HepG2 (cell line): ENCODE measurements at regions not wholly inside any gene's neighbourhood (a gene's known extent, or its start where the extent isn't known, plus 50 kb on each side); places are given as distances from the start of the nearest gene placed in this dataset.

Source experiments
- ATAC-seq: fragments of 200-7000 bp; cut with Tn5 transposase; 3 replicates; pipeline ENCODE4 v1.9.1; 2020; ENCODE audit warnings: mild to moderate bottlenecking, moderate library complexity
- BruUV-seq: library from RNA; stranded (reverse); fragments of 400-500 nt; replicated peaks from 2 replicates; lab custom pipeline; 2021; lab: Mats Ljungman, UMichigan
- CTCF ChIA-PET: fragments of 300-600 bp; formaldehyde crosslinking; extraction: SDS; loops from one replicate; lab custom pipeline; 2021; ENCODE audit warnings: low total read pairs, inconsistent platforms, low intra/inter-chr PET ratio; lab: Yijun Ruan, JAX
- POLR2A ChIA-PET: fragments of 350-600 bp; sonication (Branson Sonifier 250); formaldehyde crosslinking; loops from one replicate; lab custom pipeline; 2020; ENCODE audit warnings: antibody characterized with exemption, inconsistent platforms; lab: Yijun Ruan, JAX
- DNase-seq: peaks from one replicate; pipeline ENCODE4 v3.0.0-alpha.2; 2015; ENCODE audit warnings: low spot score
- FAIRE-seq: peaks from 3 replicates; lab custom pipeline; 2011; peaks lifted over from hg19 to GRCh38; lab: Jason Lieb, UNC
- H2AFZ ChIP-seq: one replicate; pipeline ENCODE4 v1.6.1; 2011; ENCODE audit warnings: low read length, inconsistent platforms
- H3K27ac ChIP-seq: fragments of 300-600 bp; 3 replicates; pipeline ENCODE4 v1.8.0; 2011; ENCODE audit warnings: mixed run types, mild to moderate bottlenecking, mixed read lengths, low read length, inconsistent platforms; ENCODE audit not compliant: insufficient read depth; ENCODE audit errors: extremely low read length
- H3K27me3 ChIP-seq, 2 experiments: fragments of 200-600 bp in 1 of 2; 2 replicates in 1 of 2; 3 replicates in 1 of 2; pipeline versions ENCODE4 v1.6.0 to v1.8.0; 2011; ENCODE audit warnings: low read length in 2 of 2, mild to moderate bottlenecking in 2 of 2, moderate library complexity in 2 of 2, inconsistent platforms in 1 of 2; ENCODE audit not compliant: insufficient read depth in 2 of 2, control insufficient read depth in 1 of 2
- H3K36me3 ChIP-seq, 2 experiments: fragments of 200-600 bp in 1 of 2; replicated peaks in 1 of 2; 2 replicates in 1 of 2; 3 replicates in 1 of 2; pipeline versions ENCODE4 v1.5.1 to v1.8.0; 2011; ENCODE audit warnings: low read length in 2 of 2, inconsistent platforms in 1 of 2; ENCODE audit not compliant: insufficient read depth in 2 of 2, control insufficient read depth in 1 of 2
- H3K4me1 ChIP-seq: 2 replicates; pipeline ENCODE4 v1.5.1; 2012; ENCODE audit warnings: low read length, inconsistent platforms; ENCODE audit not compliant: insufficient read depth
- H3K4me2 ChIP-seq: 2 replicates; pipeline ENCODE4 v1.6.0; 2011; ENCODE audit warnings: low read depth, low read length, inconsistent platforms
- H3K4me3 ChIP-seq, 3 experiments: fragments of 200-600 bp in 1 of 3; sonication (generic), shearing (Covaris generic) in 1 of 3; replicated peaks in 1 of 3; 2 replicates each; pipeline ENCODE4 v1.5.1; 2011 to 2016; ENCODE audit warnings: low read length in 3 of 3, inconsistent platforms in 2 of 3, low read depth in 2 of 3, mild to moderate bottlenecking in 2 of 3, control low read depth in 1 of 3, mixed read lengths in 1 of 3; ENCODE audit not compliant: insufficient read depth in 1 of 3
- H3K79me2 ChIP-seq: one replicate; pipeline ENCODE4 v1.6.1; 2011; ENCODE audit warnings: low read length, inconsistent platforms; ENCODE audit not compliant: insufficient read depth
- H3K9ac ChIP-seq: 2 replicates; pipeline ENCODE4 v1.6.0; 2011; ENCODE audit warnings: mild to moderate bottlenecking, low read depth, low read length, inconsistent platforms; ENCODE audit not compliant: insufficient read depth
- H3K9me3 ChIP-seq: 2 replicates; pipeline ENCODE4 v1.5.1; 2012; ENCODE audit warnings: mild to moderate bottlenecking, low read length
- H4K20me1 ChIP-seq: 2 replicates; pipeline ENCODE4 v1.6.0; 2011; ENCODE audit warnings: inconsistent platforms, mild to moderate bottlenecking, low read length, moderate library complexity; ENCODE audit not compliant: insufficient read depth
- CBX5 ChIP-seq: sonication (generic); formaldehyde crosslinking; IDR thresholded peaks from 2 replicates; pipeline ENCODE4 v1.4.0; 2020; ENCODE audit warnings: missing genetic modification reagents, borderline replicate concordance
- EEA1 ChIP-seq: sonication (generic); formaldehyde crosslinking; IDR thresholded peaks from 2 replicates; pipeline ENCODE4 v1.5.1; 2020; ENCODE audit warnings: mild to moderate bottlenecking, missing genetic modification reagents, borderline replicate concordance
- KLF11 ChIP-seq: IDR thresholded peaks from 2 replicates; pipeline ENCODE4 v1.6.1; 2016; ENCODE audit warnings: missing compliant biosample characterization
- NFKBIZ ChIP-seq: IDR thresholded peaks from 2 replicates; pipeline ENCODE4 v1.6.1; 2018; ENCODE audit warnings: missing genetic modification reagents, missing compliant biosample characterization
- NFYC ChIP-seq: IDR thresholded peaks from 2 replicates; pipeline ENCODE4 v1.6.1; 2016; ENCODE audit warnings: missing genetic modification reagents, missing compliant biosample characterization
- SNAPC4 ChIP-seq: sonication (generic); formaldehyde crosslinking; IDR thresholded peaks from 2 replicates; pipeline ENCODE4 v1.4.0; 2020; ENCODE audit warnings: mild to moderate bottlenecking, missing genetic modification reagents
- WIZ ChIP-seq: sonication (generic); formaldehyde crosslinking; IDR thresholded peaks from 2 replicates; pipeline ENCODE4 v1.5.1; 2020; ENCODE audit warnings: mild to moderate bottlenecking, missing genetic modification reagents
- ZC3H4 ChIP-seq: sonication (generic); formaldehyde crosslinking; IDR thresholded peaks from 2 replicates; pipeline ENCODE4 v1.4.0; 2020; ENCODE audit warnings: missing genetic modification reagents, borderline replicate concordance
- ZNF317 ChIP-seq: sonication (generic); formaldehyde crosslinking; IDR thresholded peaks from 2 replicates; pipeline ENCODE4 v1.5.0; 2020; ENCODE audit warnings: mild to moderate bottlenecking, missing genetic modification reagents
- ZNF333 ChIP-seq: sonication (generic); formaldehyde crosslinking; IDR thresholded peaks from 2 replicates; pipeline ENCODE4 v1.4.0; 2020; ENCODE audit warnings: mild to moderate bottlenecking, missing genetic modification reagents, borderline replicate concordance
- ZNF589 ChIP-seq: sonication (generic); formaldehyde crosslinking; conservative IDR thresholded peaks from 2 replicates; pipeline ENCODE4 v1.8.0; 2022; ENCODE audit warnings: mild to moderate bottlenecking, moderate library complexity, missing genetic modification reagents
- WGBS: methylation state at CpG from one replicate; pipeline ENCODE4 v1.1.6; 2017; ENCODE audit warnings: low lambda C conversion rate; 5-methylcytosine and 5-hydroxymethylcytosine counted together
- in situ Hi-C: cut with HindIII; loops from 2 replicates; pipeline ENCODE4 v1.10.0; 2017; ENCODE audit warnings: low pct_unique_long_range_greater_than_20kb; ENCODE audit not compliant: extremely low pct_ligation_motif_present
- intact Hi-C: fragments of 100-400 bp; cut with micrococcal nuclease; formaldehyde crosslinking; loops from one replicate; pipeline ENCODE4 v1.10.0; 2022; ENCODE audit not compliant: unreplicated experiment

DNA sequence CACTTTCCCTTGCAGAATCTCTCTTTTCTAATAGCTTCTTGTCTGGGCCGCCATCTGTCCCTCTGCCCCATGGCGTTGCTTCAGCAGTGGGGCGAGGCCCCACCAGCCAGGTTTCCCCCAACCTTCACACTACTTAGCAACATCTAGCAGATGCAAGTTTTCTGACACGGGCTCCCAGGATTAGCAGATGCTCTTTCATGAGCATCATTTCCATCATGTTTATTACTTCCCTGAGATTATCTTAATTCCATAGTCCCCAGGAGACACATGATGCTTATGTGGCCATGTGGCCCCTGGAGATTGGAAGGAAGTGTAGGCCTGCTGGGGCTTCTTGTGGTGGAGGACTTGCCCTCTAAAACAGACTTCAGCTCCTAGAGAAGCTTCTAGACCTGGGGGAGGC is 102.0 kb upstream of the MYL2 start (continued):
- no peak for TF ChIP-seq ZNF333 (CRISPR knock-in tag)

- no peak overlapping the region for H3K4me3 ChIP-seq
- TF ChIP-seq ZNF589 (CRISPR knock-in tag) (no peak), ZNF317 (CRISPR knock-in tag) (no peak)
- no peak overlapping the region for H3K4me2 ChIP-seq
- no peak overlapping the region for H3K27ac ChIP-seq
- DNase-seq (no peak), ATAC-seq (no peak), FAIRE-seq (no peak)
- intact Hi-C loops = no loop called here
- CTCF ChIA-PET = no interaction called here
- H3K27me3 ChIP-seq = peaks cover 0 to 2% of the 10 kb centered on the region in 2 experiments; a peak in 3 of 5 replicates
- no peaks in the 10 kb centered on the region for H3K79me2 ChIP-seq
- POLR2A ChIA-PET = no interaction called here
- WGBS = 10% methylated on average over 6 of the region's 6 CpGs
- H3K9me3 ChIP-seq = 0 out of 2 replicates have a peak, but pooled peaks cover 12% of the 10 kb centered on the region
- no TSS peak for BruUV-seq
- H4K20me1 ChIP-seq = no peaks in the 10 kb centered on the region
- H2AFZ ChIP-seq = no peak overlapping the region
- no peaks in the 10 kb centered on the region for H3K4me1 ChIP-seq
- in situ Hi-C loops = no loop called here
- no peaks in the 10 kb centered on the region for H3K36me3 ChIP-seq
- H3K9ac ChIP-seq = no peak overlapping the region
These were observed 94.2 kb upstream of the MYL2 start for GRCh38 chr12:111014547-111014946.

- Histone ChIP-seq H2AFZ (no peak overlapping the region), H4K20me1 (no peaks in the 10 kb centered on the region), H3K79me2 (no peaks in the 10 kb centered on the region), H3K27me3 (peaks cover 0 to 2% of the 10 kb centered on the region in 2 experiments; a peak in 2 of 5 replicates), H3K9ac (no peak overlapping the region), H3K4me3 (no peak overlapping the region), H3K9me3 (0 out of 2 replicates have a peak, but pooled peaks cover 12% of the 10 kb centered on the region), H3K4me1 (no peaks in the 10 kb centered on the region), H3K36me3 (no peaks in the 10 kb centered on the region), H3K4me2 (no peak overlapping the region), H3K27ac (no peak overlapping the region)
- ChIA-PET POLR2A (no interaction called here), CTCF (no interaction called here)
- FAIRE-seq (no peak), ATAC-seq (no peak), DNase-seq (no peak)
- in situ Hi-C loops = no loop called here
- 3% methylated on average over 3 of the region's 3 CpGs for WGBS
- intact Hi-C loops = no loop called here
- TF ChIP-seq NFYC (CRISPR knock-in tag) (no peak), KLF11 (no peak), CBX5 (CRISPR knock-in tag) (no peak), WIZ (CRISPR knock-in tag) (no peak), SNAPC4 (no peak), ZC3H4 (CRISPR knock-in tag) (no peak), EEA1 (CRISPR knock-in tag) (no peak), NFKBIZ (CRISPR knock-in tag) (no peak)
- BruUV-seq = no TSS peak
These were observed 92.5 kb upstream of the MYL2 start for GRCh38 chr12:111012918-111013317.
